NCI-H345 treated with DMSO at 0.1 percent for 48 hours (cell line): ENCODE measurements at regions not wholly inside any gene's neighbourhood (a gene's known extent, or its start where the extent isn't known, plus 50 kb on each side); places are given as distances from the start of the nearest gene placed in this dataset.

ENCODE experiments used
- DNase-seq: peaks from one replicate; lab custom pipeline; 2025; ENCODE audit not compliant: unreplicated experiment; lab: John Stamatoyannopoulos, UW

DNA sequence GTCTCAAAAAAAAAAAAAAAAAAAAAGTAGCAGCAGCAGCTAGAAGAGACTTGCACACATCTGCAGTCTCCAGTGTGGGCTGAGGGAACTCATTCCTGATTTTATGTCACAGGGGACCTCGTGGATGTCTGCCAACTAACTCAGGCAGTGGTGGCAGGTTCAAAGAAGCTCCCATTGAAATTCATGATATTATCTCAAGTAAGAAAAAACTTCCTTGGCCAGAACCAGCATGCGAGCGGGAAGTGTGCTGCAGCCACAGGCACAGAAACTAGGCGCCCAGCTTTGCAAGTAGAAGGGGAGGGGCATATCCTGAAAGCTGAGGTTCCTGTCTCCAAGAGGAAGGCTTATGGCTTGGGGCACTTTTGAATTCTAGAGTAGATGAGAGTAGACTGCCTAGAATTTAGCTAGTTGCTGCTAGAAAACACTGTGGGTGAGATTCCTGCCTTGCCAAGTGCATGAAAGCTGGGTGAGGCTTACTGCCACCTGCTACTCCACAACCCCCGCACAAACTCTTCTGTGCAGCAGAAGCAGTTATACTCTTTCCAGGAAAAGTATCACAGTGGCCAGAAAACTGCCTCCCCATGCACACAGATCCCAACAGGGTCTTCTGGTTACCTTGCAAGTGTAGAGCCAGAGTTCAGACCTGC, 603.8 kb upstream of the CA10 start:
- DNase-seq: no peak

DNA sequence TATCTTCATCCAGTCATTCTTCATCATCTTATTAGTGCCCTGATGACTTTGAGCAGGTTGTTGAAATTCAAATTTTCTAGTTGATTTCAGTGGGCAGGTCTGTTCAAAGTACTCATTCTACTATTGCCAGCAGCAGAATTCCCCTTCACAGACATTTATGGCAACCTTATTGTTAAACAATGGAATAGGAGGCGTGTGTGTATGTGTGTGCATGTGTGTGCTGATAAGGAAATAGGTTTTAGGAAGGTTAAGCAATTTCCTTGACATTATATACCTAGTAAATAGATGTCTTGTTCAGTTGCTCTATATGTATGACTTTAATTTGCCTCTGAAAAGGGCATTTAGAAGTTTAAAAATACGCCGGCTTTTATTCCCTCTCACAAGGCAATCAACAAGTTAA, 601.4 kb upstream of the CA10 start:
- no peak for DNase-seq

DNA sequence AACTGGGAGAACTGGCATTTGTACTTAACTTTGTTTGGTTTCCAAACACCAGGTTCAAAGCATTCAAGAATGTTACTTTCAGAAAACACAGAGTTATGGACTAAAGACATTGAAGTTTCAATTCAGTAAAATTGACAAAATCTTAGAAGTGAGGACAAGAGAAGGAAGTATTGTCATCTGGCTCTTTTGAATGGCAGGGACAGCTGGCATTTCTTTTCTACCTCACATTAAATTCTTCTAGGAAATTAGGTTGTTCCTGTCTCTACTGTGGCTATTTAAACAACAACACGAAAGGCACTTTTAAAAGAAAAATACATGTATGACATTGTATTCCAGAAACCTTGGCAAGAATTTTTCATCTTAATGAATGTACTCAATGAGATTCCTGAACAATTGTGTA, 600.0 kb upstream of the CA10 start:
- no peak for DNase-seq

DNA sequence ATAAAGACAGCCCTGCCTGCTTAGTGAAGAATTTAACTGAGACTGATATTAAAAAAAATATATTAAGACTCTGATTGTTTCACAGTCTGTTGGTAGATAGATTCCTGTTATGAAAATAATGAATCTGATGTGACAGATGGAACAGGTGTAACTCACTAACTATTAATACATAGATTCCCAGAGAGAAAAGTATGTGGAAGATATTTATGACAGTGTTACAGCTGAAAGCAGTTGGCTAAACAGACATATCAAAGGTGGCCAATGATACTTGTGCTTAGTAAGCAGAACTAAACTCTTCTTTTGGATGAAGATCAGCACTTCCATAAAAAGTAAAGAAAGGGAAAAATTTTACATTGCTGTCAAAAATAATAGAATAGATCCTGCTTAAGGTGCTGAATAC, 598.2 kb upstream of the CA10 start:
- DNase-seq: no peak

DNA sequence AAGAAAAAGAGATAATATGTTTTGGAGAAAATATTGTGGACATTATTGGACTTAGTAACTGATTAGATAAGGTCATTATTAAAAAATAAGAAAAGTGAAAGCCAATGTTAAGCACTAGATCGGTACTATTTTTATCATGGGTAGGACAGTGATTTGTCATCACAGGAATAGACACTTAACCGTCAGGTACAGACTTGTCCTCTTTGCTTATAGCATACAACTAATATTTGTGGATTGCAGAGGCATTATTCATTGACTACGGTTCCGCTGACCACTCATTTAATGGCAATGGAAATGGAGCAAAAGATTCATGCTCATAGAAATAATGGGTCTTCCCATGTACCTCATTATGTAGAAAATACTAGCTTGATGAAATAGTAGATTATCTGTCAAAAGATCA, 596.3 kb upstream of the CA10 start:
- no peak for DNase-seq

DNA sequence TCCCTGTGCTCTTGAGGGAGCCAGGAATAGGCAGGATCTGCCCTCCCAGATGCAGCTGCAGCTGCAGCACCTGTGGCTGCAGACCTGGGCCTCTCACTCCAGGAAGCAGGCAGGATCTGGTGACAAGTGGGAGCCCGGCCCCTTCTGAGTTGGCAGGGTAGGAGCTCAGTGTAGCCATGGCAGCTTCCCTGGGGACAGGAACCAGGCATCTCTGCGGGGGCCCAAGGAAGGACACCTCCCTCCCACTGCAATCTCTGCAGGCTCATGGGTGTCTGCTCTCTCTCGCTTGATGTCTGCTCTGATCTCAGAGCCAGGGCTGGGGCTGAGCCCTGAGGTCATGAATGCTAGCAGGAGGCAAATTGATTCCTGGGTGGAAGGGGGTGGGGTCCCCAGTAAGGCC, 592.5 kb upstream of the CA10 start:
- DNase-seq: peak; percentile 37

DNA sequence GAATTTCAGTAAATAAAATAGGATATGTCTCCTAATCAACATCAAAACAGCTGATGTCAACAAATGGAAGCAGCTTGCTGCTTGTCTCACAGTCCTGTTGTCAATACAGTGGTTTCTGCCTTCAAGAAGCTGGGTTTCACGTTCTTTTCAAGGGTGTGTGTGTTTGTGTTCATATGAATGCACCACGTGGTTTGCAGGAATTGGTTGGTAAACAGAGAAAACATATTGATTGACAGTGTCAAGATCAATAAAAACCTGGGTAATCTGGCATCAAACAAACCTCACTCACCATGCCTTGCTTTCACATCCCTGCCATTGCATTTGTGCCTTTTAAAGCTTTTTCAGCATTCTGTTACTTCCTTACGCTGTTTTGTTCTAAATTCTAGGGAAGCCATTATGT, 585.7 kb upstream of the CA10 start:
- no peak for DNase-seq

DNA sequence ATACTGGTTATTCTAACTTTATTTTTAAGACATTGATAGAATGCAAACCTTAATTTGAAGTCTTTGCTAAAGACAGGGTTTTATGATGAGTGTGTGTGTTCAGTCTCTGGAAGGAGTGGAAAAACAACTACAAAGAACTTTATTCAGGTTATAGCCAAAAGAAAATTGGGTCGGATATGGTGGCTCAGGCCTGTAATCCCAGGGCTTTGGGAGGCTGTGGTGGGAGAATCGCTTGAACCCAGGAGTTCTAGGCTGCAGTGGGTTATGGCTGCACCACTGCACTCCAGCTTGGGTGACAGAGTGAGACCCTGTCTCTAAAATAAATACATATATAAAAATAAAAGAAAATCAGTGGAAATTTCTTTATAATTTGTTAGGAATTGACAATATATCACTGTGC, 581.5 kb upstream of the CA10 start:
- no peak for DNase-seq

DNA sequence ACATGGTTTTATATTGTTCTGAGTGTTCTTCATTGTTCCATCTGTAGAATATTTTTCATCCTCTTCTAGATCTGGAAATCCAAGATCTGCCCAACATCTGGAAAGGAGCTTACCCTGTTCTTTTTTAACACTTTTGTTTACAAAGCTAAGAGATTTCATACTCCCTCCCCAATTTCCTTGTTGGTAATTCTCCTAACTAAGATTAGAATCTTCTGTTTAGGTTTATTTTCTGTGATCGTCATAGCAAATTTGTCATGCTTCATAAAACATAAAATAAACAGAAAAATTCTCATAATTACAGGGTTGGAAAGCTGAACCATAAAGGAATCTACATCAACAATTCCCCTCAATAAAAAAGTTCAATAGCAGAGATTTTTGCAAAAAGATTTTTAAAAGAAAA, 580.3 kb upstream of the CA10 start:
- no peak for DNase-seq

DNA sequence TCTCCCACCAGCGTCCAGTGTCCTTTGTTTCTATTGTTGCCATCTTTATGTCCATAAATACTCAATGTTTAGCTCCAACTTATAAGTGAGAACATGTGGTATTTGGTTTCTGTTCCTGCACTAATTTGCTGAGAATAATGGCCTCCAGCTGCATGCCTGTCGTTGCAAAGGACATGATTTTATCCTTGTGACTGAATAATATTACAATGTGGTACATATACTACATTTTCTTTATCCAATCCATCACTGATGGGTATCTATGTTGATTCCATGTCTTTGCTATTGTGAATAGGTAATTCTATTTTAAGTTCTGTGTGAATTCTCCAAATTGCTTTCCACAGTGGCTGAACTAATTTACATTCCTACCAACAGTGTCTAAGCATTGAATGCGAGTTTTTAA, 578.6 kb upstream of the CA10 start:
- no peak for DNase-seq

DNA sequence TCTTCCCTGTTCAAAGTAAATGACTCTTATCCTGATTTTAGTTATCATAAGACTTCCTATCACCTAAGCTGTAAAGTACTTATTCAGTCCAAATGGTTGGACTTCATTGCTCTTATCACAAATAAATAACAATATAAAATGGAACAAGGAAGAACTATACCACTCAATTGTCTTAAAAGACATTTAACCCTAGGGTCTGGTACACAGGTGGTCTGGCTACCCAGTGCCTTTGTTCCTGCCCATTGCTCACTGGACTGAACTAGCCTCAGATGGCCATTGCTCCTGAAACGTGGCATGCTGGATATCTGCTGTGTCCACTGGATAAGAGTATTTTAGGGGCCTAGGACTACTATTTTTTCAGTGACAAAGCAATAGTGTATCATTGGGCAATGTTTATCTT, 574.3 kb upstream of the CA10 start:
- no peak for DNase-seq

DNA sequence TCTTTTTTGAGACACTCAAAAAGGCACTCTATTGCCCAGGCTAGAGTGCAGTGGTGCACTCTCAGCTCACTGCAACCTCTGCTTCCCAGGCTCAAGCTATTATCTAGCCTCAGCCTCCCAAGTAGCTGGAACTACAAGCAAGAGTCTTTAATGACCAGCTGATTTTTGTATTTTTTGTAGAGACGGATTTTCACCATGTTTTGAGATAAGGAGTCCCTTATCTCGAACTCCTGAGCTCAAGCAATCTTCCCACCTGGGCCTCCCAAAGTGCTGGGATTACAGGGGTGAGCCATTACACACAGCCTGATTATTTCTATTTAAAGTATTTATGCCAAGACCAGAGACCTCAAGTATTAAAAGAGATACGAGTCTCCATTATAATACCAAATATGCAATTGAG, 566.1 kb upstream of the CA10 start:
- DNase-seq: no peak

DNA sequence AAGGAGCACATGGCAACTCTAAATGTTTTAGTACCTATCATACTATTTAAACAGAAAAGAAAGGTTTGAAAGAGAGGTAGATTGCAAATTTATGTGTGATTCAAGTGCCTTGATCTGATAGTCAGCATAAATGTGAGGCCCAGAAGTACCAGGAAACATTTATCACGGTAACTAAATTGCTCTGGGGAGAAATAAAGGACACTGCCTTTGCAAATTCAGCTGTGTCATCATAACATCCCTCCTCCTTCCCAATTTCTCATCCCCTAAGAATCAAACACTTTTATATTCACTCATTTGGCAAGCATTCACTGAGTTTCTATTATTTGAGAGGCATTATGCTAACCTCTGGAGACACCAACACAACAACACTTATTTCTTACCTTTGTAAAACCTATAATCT, 563.4 kb upstream of the CA10 start:
- DNase-seq: no peak

DNA sequence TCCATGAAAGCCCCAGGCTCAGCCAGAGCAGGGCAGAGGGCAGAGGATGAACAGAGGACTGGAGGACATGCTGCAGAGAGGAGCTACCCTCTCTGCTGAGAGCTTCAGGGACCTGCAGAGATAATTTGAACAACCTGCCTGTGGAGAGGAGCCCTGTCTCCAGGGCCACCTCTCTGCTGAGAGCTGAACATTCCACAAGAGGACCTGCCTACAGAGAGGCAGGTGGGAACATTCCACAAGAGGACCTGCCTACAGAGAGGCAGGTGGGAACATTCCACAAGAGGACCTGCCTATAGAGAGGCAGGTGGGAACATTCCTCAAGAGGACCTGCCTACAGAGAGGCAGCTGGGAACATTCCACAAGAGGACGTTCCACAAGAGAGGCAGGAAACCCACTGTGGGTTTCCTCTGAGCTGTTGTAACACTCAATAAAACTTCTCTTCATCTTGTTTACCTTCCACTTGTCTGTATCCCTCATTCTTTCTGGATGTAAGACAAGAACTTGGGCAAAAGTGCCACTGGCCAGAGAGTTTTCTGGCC, 551.9 kb upstream of the CA10 start:
- no peak for DNase-seq

DNA sequence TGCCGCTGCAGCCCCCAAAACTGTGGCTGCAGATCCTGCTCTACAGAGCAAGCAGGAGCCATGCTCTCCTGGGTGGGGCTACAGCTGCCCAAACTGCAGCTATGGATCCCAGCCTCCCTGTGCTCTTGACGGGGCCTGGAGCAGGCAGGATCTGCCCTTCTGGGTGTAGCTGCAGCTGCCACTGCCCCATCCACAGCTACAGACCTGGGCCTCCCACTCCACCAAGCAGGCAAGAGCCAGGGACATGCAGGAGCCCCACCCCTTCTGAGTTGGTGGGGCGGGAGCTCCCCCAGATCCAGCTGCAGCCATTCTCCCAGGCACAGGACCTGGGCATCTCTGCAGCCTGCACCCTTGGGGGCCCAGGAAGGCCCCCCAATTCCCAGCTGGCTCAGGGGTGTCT, 551.2 kb upstream of the CA10 start:
- DNase-seq: no peak

DNA sequence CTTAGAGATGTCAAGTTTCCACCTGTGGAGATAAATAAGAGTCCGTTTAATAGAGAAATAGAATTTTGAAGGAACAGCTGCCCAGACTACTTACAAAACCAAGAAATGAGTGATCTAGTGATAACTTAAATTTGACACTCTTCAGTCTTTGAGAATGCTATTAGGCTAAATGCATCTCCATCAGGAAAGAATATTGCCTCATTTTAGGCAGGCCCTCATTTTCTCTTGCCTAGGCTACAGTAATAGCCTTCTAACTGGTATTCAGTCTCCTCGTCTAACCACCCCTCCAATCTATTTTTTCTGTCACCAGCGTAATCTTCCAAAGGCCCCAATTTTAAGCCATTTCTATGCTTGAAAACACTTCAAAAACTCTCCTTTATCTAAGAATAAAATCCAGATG, 537.8 kb upstream of the CA10 start:
- DNase-seq: no peak

DNA sequence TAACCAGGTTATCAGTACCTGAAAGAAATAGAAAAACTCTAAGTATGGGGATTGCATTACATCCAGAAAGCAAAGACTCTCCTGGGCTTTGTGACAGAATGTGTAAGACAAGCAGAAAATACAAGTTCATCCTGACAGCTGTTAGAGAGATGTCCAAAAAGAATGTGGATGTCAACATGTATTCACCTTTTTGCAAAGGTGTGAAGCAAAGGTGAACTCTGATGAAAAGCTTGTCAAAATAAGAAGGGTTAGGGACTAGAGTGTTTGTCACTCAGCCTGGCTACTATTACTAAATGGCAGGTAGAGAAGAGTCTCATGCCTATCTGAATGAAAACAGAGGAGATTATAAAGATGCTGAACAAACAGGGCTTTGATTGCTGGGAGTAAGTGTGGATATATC, 527.6 kb upstream of the CA10 start:
- DNase-seq: no peak

DNA sequence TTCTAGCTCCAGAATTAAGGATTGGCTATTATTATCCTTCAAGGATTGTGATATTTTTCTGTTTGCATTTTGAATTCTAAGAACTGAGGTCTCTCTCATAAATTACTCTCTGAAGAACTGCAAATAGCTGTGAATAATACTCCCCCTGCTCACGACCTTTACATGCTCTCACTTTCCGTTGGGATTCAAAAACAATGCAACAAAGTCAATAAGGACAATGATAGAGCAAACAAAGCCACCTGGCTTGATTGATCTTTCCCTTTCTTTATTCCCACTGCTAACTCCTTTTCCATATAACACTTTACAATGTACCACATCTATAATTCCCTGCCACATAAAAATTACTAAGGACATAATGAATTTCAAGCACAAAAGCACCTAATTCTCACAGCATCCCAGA, 523.0 kb upstream of the CA10 start:
- DNase-seq: peak; percentile 89

DNA sequence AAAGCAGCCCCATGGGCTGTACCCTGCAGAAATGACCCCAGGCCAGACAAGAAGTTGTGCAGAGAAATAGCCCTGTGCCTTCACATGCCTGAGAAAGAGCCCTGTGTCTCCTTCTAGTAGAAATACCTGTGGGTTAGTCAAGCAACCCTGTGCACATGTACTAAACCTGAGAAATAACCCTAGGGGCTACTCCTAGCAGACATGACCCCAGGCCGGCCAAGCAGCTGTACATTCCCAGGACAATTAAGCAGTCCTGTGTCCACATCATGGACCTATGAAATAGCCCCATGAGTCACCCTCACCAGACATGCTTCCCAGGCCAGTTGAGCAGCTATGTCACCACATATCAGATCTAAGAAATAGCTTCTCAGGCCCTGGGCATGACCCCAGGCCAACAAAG, 519.7 kb upstream of the CA10 start:
- DNase-seq: no peak

DNA sequence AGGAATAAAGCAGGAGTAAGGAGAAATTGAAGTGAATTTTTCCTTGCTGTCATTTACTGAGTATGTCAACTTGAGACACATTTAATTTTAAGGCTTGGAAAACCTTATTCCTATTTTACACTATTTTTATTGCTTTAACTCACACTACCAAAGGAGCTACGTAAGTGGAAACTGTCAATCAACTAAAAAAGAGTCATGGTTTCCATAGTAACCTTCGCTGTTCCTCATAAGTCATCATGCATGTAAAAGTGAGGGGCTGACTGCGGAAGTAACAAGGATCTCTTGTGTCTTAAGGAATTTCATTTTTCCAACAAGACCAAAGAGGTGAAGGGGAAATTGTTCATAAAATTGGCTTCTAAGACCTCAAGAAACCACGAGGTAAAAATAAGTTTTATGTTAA, 516.2 kb upstream of the CA10 start:
- no peak for DNase-seq

DNA sequence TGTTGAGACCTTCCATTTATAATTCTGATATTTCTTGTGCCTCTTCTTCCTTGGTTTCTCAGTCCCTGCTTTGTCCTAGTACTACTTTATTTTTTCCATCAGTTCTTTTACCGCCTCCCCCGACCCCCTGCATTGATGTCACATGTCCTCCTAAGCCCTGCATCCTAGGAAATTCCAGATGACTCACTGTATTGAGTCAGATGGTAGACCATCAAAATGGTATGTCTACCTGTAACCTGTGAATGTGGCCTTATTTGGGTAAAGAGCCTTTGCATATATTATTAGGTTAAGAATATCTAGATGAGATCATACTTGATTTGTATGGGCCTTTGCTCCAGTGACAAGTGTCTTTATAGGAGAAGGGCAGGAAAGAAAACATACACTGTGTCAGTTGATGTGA, 515.3 kb upstream of the CA10 start:
- DNase-seq: no peak

DNA sequence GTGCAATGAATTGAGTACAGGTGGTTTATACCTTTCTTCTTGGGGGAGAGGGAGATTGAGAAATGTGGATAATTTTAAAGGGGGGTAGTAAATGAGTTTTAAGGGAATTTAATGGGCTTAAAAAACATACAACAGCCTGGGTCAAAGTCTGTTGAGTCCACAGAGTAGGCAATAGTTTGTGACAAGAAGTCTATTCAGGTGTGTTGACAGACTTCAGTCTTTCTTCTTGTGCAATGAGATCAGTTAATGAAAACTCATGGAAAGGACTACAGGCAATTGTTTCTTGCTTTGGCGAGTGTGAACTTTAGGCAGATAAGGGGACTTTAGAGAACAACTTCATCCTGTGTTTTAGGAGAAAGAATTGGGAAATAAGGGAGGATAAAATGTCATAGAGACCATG, 507.8 kb upstream of the CA10 start:
- DNase-seq: no peak

DNA sequence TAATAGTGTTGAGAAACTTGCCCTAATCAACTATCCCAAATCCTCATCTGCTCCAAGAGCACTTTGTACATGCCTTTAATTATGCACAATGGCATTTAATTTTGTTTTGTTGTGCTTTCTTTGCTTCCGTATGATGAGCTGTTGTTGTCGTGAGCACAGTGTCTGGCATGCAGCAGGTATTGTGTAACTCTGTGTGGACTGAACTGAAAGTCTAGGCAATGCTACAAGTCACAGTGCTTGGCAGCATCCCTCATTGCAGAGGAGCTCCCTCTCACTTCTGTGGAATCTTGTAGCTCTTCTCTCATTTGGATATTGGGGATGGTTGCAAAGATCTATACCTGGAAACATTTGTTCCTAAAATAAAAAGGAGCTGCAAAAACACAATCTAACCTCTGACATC, 502.2 kb upstream of the CA10 start:
- no peak for DNase-seq

DNA sequence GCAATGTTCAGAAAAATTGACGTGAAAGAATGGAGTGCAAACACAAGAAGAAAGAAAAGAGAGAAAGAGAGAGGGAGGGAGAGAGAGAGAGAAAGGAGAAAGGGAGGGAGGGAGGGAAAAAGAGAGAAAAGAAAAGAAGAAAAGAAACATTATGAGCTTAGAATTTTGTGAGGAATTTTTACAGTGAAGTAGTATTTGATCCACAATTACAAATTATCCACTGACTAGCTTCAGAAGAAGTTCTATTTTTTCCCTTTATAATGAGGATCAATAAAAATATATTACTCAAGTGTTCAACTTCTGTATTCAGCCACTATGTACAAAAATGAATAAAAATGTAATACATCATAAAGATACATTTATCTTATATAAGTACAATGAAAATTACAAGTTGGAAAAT, 494.5 kb upstream of the CA10 start:
- no peak for DNase-seq
